ENCODE measurements at regions not wholly inside any gene's neighbourhood (a gene's known extent, or its start where the extent isn't known, plus 50 kb on each side); places are given as distances from the start of the nearest gene placed in this dataset.
A peak's percentile ranks its signal among the peaks of the same experiment; 100 is the strongest.
"Not testable (repeated sequence)": the region's sequence is repeated elsewhere in the genome, so short reads cannot be mapped to it uniquely, and the experiment has no call there.

DNA sequence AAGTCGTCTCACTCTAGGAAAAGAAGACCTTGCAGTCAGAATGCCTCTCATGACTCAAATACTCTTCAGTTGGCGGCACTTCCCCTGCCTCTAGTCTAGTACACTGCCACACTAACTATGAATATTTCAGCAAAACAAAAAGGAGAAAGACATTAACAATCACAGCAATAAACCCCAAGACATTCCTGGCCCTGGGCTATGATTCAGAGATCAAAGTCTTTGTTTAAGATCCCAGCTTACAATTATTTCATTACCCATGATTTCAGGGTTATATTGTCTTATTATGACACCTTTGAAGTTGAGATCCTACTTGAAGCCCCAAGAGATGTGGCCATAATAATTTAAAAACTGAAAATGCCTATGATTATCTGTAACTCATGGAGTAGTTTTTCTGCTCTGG lies 597.5 kb downstream of the REEP3 start:
- intact Hi-C loops (cut with micrococcal nuclease; ENCODE audit: unreplicated experiment): no loop called here
- Histone ChIP-seq H3K4me1 (peaks cover 19% of the 10 kb centered on the region), H3K9me3 (0 out of 2 replicates have a peak, but pooled peaks cover 3% of the 10 kb centered on the region), H3K36me3 (ENCODE audit: control insufficient read depth, insufficient read depth, low read length) (no peaks in the 10 kb centered on the region), H3K27me3 (replicated peaks; ENCODE audit: control insufficient read depth, insufficient read depth, low read length) (no peaks in the 10 kb centered on the region), H3K4me3 (ENCODE audit: low read depth, low read length) (no peak overlapping the region)
- no peak for DNase-seq
- no peak overlapping the region for H3K4me3 Mint-ChIP-seq (ENCODE audit: unreplicated experiment)
- H3K27ac Mint-ChIP-seq (ENCODE audit: unreplicated experiment): no peak overlapping the region
- POLR2A ChIA-PET: no interaction called here
- peaks cover under 1% of the 10 kb centered on the region for H3K27me3 Mint-ChIP-seq (ENCODE audit: insufficient read depth, unreplicated experiment)
- CTCF ChIA-PET: no interaction called here
- no peaks in the 10 kb centered on the region for H3K9me3 Mint-ChIP-seq (ENCODE audit: unreplicated experiment)
- no TSS peak for BruUV-seq (replicated peaks)
- H3K36me3 Mint-ChIP-seq (ENCODE audit: insufficient read depth, unreplicated experiment): peaks cover 6% of the 10 kb centered on the region
- TF ChIP-seq, protein P1, sequence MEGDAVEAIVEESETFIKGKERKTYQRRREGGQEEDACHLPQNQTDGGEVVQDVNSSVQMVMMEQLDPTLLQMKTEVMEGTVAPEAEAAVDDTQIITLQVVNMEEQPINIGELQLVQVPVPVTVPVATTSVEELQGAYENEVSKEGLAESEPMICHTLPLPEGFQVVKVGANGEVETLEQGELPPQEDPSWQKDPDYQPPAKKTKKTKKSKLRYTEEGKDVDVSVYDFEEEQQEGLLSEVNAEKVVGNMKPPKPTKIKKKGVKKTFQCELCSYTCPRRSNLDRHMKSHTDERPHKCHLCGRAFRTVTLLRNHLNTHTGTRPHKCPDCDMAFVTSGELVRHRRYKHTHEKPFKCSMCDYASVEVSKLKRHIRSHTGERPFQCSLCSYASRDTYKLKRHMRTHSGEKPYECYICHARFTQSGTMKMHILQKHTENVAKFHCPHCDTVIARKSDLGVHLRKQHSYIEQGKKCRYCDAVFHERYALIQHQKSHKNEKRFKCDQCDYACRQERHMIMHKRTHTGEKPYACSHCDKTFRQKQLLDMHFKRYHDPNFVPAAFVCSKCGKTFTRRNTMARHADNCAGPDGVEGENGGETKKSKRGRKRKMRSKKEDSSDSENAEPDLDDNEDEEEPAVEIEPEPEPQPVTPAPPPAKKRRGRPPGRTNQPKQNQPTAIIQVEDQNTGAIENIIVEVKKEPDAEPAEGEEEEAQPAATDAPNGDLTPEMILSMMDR (IDR thresholded peaks at IDR 0.05; ENCODE audit: insufficient read depth in 1 of 2, low read depth in 1 of 2, low read length in 1 of 2, severe bottlenecking in 1 of 2, unreplicated experiment in 1 of 2): no peak
- H3K4me1 Mint-ChIP-seq (ENCODE audit: low read depth, unreplicated experiment): peaks cover 9% of the 10 kb centered on the region

DNA sequence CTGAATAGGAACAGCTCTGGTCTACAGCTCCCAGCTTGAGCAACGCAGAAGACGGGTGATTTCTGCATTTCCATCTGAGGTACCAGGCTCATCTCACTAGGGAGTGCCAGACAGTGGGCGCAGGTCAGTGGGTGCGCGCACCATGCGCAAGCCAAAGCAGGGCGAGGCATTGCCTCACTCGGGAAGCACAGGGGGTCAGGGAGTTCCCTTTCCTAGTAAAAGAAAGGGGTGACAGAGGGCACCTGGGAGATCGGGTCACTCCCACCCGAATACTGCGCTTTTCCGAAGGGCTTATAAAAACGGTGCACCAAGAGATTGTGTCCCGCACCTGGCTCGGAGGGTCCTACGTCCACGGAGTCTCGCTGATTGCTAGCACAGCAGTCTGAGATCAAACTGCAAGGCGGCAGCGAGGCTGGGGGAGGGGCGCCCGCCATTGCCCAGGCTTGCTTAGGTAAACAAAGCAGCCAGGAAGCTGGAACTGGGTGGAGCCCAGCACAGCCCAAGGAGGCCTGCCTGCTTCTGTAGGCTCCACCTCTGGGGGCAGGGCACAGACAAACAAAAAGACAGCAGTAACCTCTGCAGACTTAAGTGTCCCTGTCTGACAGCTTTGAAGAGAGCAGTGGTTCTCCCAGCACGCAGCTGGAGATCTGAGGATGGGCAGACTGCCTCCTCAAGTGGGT lies 599.2 kb downstream of the REEP3 start:
- H3K27ac Mint-ChIP-seq (ENCODE audit: unreplicated experiment): peak overlapping the region; percentile 74
- peak overlapping the region; percentile 74 for H3K4me3 Mint-ChIP-seq (ENCODE audit: unreplicated experiment)
- Histone ChIP-seq H3K4me1 (peaks cover 19% of the 10 kb centered on the region), H3K4me3 (ENCODE audit: low read depth, low read length) (0 out of 2 replicates have a peak overlapping the region, but pooled peaks have one; percentile 6)
- H3K4me1 Mint-ChIP-seq (ENCODE audit: low read depth, unreplicated experiment); intact Hi-C loops (cut with micrococcal nuclease; ENCODE audit: unreplicated experiment); H3K36me3 Mint-ChIP-seq (ENCODE audit: insufficient read depth, unreplicated experiment); CTCF ChIA-PET; H3K9me3 Mint-ChIP-seq (ENCODE audit: unreplicated experiment); BruUV-seq (replicated peaks); H3K27me3 ChIP-seq (replicated peaks; ENCODE audit: control insufficient read depth, insufficient read depth, low read length); POLR2A ChIA-PET; H3K36me3 ChIP-seq (ENCODE audit: control insufficient read depth, insufficient read depth, low read length); H3K27me3 Mint-ChIP-seq (ENCODE audit: insufficient read depth, unreplicated experiment); H3K9me3 ChIP-seq: not testable (repeated sequence)
- peak; percentile 57 to 78 for DNase-seq

DNA sequence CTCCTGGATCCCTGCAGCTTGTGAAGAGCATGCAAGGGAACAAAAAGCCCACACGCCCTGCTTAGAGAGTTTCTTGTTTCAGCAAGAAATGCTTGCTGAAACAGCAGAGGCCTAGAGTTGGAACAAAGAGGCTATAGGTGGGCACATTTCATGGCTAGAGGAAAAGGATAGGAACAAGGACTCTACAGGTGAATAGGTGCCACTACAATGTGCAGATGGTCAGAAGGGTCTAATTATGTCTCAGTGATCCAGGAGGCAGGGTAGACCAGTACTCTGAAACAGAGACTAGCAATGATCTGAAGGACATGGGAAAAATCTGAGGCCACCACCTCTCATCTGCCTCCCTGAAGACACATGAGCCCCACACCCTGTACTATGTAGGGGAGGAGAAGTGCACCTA lies 609.0 kb downstream of the REEP3 start:
- Mint-ChIP-seq H3K4me1 (ENCODE audit: low read depth, unreplicated experiment) (no peaks in the 10 kb centered on the region), H3K4me3 (ENCODE audit: unreplicated experiment) (no peak overlapping the region), H3K36me3 (ENCODE audit: insufficient read depth, unreplicated experiment) (no peaks in the 10 kb centered on the region), H3K9me3 (ENCODE audit: unreplicated experiment) (no peaks in the 10 kb centered on the region), H3K27ac (ENCODE audit: unreplicated experiment) (no peak overlapping the region), H3K27me3 (ENCODE audit: insufficient read depth, unreplicated experiment) (peaks cover 10% of the 10 kb centered on the region)
- Histone ChIP-seq H3K4me3 (ENCODE audit: low read depth, low read length) (no peak overlapping the region), H3K27me3 (replicated peaks; ENCODE audit: control insufficient read depth, insufficient read depth, low read length) (no peaks in the 10 kb centered on the region), H3K4me1 (no peaks in the 10 kb centered on the region), H3K9me3 (0 out of 2 replicates have a peak, but pooled peaks cover 3% of the 10 kb centered on the region), H3K36me3 (ENCODE audit: control insufficient read depth, insufficient read depth, low read length) (no peaks in the 10 kb centered on the region)
- TF ChIP-seq, protein P1 (IDR thresholded peaks at IDR 0.05; ENCODE audit: insufficient read depth in 1 of 2, low read depth in 1 of 2, low read length in 1 of 2, severe bottlenecking in 1 of 2, unreplicated experiment in 1 of 2): no peak
- no TSS peak for BruUV-seq (replicated peaks)
- no peak for DNase-seq
- ChIA-PET POLR2A (no interaction called here), CTCF (no interaction called here)
- intact Hi-C loops (cut with micrococcal nuclease; ENCODE audit: unreplicated experiment): no loop called here

All from Caco-2 (cell line).